ENCODE measurements at regions not wholly inside any gene's neighbourhood (a gene's known extent, or its start where the extent isn't known, plus 50 kb on each side); places are given as distances from the start of the nearest gene placed in this dataset.

DNA sequence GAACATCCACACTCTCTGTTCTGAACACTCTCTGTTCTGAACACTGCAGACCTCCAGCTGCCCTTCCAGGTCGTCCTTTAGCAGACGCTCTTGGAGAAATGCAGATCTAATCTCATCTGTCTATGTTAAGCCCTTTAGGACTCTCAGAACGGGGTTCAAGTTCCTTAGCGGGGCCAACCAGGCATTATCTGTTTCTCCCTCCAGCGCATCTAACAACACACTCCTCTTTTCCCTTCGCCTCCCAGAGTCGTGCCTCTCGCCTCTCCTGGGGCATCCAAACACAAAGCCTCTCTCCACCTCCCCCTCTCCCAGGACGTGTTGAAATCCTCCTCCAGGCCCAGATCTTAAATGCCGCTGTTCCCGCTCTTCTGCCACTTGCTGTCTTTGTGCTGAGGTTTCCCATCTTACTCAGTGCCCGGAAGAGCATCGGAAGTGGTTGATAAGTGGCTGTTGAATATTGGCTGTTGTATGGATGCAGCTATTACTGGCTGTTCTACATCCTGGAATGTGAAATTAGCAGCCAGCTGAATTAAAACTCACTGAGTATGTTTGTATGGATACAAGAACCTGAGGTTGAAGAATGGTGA, 108.4 kb upstream of the GGTLC1 start:
- H3K36me3 ChIP-seq (ENCODE audit: control insufficient read depth in 1 of 2, insufficient read depth in 2 of 2, low read length in 2 of 2): no peaks in the 10 kb centered on the region
- H3K27ac ChIP-seq (ENCODE audit: low read depth, low read length): no peak overlapping the region
- H3K4me3 ChIP-seq (ENCODE audit: low read depth in 1 of 2, low read length in 2 of 2): no peak overlapping the region
- no peaks in the 10 kb centered on the region for H3K9me3 ChIP-seq (ENCODE audit: control insufficient read depth in 1 of 2, low read length in 2 of 2)
- H3K27me3 ChIP-seq (ENCODE audit: control insufficient read depth in 1 of 2, insufficient read depth in 2 of 2, low read length in 2 of 2): no peaks in the 10 kb centered on the region
- no peaks in the 10 kb centered on the region for H3K4me1 ChIP-seq (ENCODE audit: control insufficient read depth in 1 of 2, insufficient read depth in 2 of 2, low read length in 2 of 2)
- no peak overlapping the region for H3K9ac ChIP-seq (ENCODE audit: low read depth in 1 of 2, low read length in 2 of 2)

DNA sequence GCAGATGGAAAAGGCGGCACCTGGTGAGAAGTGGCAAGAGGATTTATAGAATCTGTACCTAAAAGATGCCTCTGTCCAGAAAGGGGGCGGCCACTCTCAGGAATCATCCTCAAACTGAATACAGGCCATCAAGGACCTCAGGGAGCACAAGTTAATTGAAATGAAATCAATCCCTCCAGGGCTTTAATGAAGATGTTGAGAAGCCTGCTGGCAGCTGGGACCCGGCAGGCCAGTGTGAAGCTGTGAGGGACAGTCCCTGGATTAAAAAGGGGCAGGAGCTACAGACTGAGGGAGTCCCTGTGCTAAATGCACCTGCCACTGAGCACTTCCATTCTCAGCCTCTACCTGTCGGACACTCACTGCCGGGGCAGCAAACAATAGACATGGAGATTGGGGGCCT, 107.7 kb upstream of the GGTLC1 start:
- H3K9ac ChIP-seq (ENCODE audit: low read depth in 1 of 2, low read length in 2 of 2): no peak overlapping the region
- H3K27me3 ChIP-seq (ENCODE audit: control insufficient read depth in 1 of 2, insufficient read depth in 2 of 2, low read length in 2 of 2): no peaks in the 10 kb centered on the region
- no peak overlapping the region for H3K27ac ChIP-seq (ENCODE audit: low read depth, low read length)
- no peaks in the 10 kb centered on the region for H3K9me3 ChIP-seq (ENCODE audit: control insufficient read depth in 1 of 2, low read length in 2 of 2)
- no peaks in the 10 kb centered on the region for H3K4me1 ChIP-seq (ENCODE audit: control insufficient read depth in 1 of 2, insufficient read depth in 2 of 2, low read length in 2 of 2)
- no peaks in the 10 kb centered on the region for H3K36me3 ChIP-seq (ENCODE audit: control insufficient read depth in 1 of 2, insufficient read depth in 2 of 2, low read length in 2 of 2)
- H3K4me3 ChIP-seq (ENCODE audit: low read depth in 1 of 2, low read length in 2 of 2): no peak overlapping the region

DNA sequence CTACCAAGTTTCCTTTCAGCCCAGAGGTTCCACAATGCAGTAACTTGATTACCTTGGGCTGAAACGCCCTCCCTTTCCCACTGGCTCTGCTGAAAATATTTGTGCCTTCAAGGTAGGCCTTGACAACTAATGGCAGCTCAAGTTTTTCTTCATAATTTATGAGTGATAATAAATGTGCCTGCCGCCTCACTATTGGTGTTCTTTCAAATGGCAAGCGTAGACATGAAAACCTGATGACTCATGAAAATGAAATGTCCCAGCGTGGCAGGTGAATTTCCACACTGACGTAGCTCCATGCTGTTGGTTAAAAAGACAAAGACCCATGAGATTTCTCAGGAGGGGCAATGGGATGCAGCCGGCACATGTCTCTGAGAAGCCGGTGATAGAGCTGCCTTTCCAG, 107.2 kb upstream of the GGTLC1 start:
- Histone ChIP-seq H3K36me3 (ENCODE audit: control insufficient read depth in 1 of 2, insufficient read depth in 2 of 2, low read length in 2 of 2) (no peaks in the 10 kb centered on the region), H3K9me3 (ENCODE audit: control insufficient read depth in 1 of 2, low read length in 2 of 2) (no peaks in the 10 kb centered on the region), H3K27ac (ENCODE audit: low read depth, low read length) (no peak overlapping the region), H3K9ac (ENCODE audit: low read depth in 1 of 2, low read length in 2 of 2) (no peak overlapping the region), H3K4me1 (ENCODE audit: control insufficient read depth in 1 of 2, insufficient read depth in 2 of 2, low read length in 2 of 2) (no peaks in the 10 kb centered on the region), H3K4me3 (ENCODE audit: low read depth in 1 of 2, low read length in 2 of 2) (no peak overlapping the region), H3K27me3 (ENCODE audit: control insufficient read depth in 1 of 2, insufficient read depth in 2 of 2, low read length in 2 of 2) (no peaks in the 10 kb centered on the region)

DNA sequence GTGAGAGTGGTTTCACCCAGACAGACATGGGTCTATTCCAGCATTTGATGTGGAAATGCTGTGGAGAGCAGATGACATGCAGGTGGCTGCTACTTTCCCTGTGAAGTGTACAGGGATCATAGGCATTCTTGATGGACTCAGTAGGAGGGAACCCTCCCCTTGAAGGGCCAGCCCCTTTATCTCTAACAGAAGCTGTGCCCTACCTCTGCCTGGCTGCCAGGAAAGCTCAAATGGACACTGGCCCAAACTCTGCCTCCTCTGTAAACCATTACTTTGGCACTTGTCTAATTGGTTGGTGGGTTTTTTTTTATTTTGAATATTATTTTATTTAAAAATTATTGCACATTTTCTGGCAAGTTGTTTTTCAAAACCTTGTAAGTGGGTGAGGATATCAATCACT, 106.7 kb upstream of the GGTLC1 start:
- no peak overlapping the region for H3K9ac ChIP-seq (ENCODE audit: low read depth in 1 of 2, low read length in 2 of 2)

DNA sequence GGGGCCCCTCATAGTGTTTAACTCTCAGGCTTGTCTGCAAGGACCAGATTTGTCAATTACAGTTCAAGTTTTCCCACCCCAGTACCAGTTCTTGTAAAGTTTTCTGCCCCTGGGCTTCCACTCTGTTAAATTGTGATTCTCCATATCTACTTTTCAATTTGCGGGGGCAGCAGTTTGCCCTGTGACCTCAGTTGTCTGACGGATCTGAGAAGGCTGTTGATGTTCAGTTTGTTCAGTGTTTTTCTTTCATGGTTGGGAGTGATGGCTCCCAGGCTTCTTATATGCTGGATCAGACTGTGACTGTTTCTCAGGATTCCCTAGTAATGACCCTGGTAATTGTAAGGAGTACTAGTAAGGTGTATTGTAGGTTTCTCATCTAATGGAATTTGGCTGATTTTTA, 101.0 kb upstream of the GGTLC1 start:
- Histone ChIP-seq H3K9ac (ENCODE audit: low read depth in 1 of 2, low read length in 2 of 2) (no peak overlapping the region), H3K27me3 (ENCODE audit: control insufficient read depth in 1 of 2, insufficient read depth in 2 of 2, low read length in 2 of 2) (no peaks in the 10 kb centered on the region), H3K4me1 (ENCODE audit: control insufficient read depth in 1 of 2, insufficient read depth in 2 of 2, low read length in 2 of 2) (no peaks in the 10 kb centered on the region), H3K9me3 (ENCODE audit: control insufficient read depth in 1 of 2, low read length in 2 of 2) (no peaks in the 10 kb centered on the region), H3K27ac (ENCODE audit: low read depth, low read length) (no peak overlapping the region), H3K4me3 (ENCODE audit: low read depth in 1 of 2, low read length in 2 of 2) (no peak overlapping the region), H3K36me3 (ENCODE audit: control insufficient read depth in 1 of 2, insufficient read depth in 2 of 2, low read length in 2 of 2) (no peaks in the 10 kb centered on the region)

More for the DNA sequence above, 106.7 kb upstream of the GGTLC1 start:
- no peaks in the 10 kb centered on the region for H3K36me3 ChIP-seq (ENCODE audit: control insufficient read depth in 1 of 2, insufficient read depth in 2 of 2, low read length in 2 of 2)
- H3K27ac ChIP-seq (ENCODE audit: low read depth, low read length): no peak overlapping the region
- H3K4me3 ChIP-seq (ENCODE audit: low read depth in 1 of 2, low read length in 2 of 2): no peak overlapping the region
- H3K9me3 ChIP-seq (ENCODE audit: control insufficient read depth in 1 of 2, low read length in 2 of 2): no peaks in the 10 kb centered on the region
- no peaks in the 10 kb centered on the region for H3K4me1 ChIP-seq (ENCODE audit: control insufficient read depth in 1 of 2, insufficient read depth in 2 of 2, low read length in 2 of 2)
- H3K27me3 ChIP-seq (ENCODE audit: control insufficient read depth in 1 of 2, insufficient read depth in 2 of 2, low read length in 2 of 2): no peaks in the 10 kb centered on the region

DNA sequence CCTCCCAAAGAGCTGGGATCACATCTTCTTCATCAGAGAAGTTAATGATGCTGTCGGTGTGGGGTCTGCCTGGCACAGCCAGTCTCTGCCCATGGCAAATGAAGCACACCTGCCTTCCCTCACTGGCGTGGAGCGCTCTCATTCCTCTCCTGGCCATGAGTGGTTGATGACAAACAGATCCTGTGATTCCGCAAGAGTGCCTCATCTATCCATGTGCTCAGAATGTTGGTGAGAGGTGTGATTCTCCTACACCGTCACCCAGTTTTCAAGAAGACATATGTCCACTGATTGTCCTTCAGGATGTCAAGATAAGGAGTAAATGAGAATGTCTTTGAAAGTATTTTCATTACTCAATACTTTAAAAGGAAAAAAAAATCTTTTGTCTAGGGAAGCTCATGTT, 97.5 kb upstream of the GGTLC1 start:
- no peak overlapping the region for H3K9ac ChIP-seq (ENCODE audit: low read depth in 1 of 2, low read length in 2 of 2)
- H3K4me3 ChIP-seq (ENCODE audit: low read depth in 1 of 2, low read length in 2 of 2): no peak overlapping the region
- H3K9me3 ChIP-seq (ENCODE audit: control insufficient read depth in 1 of 2, low read length in 2 of 2): no peaks in the 10 kb centered on the region
- H3K4me1 ChIP-seq (ENCODE audit: control insufficient read depth in 1 of 2, insufficient read depth in 2 of 2, low read length in 2 of 2): no peaks in the 10 kb centered on the region
- no peaks in the 10 kb centered on the region for H3K27me3 ChIP-seq (ENCODE audit: control insufficient read depth in 1 of 2, insufficient read depth in 2 of 2, low read length in 2 of 2)
- H3K27ac ChIP-seq (ENCODE audit: low read depth, low read length): no peak overlapping the region
- H3K36me3 ChIP-seq (ENCODE audit: control insufficient read depth in 1 of 2, insufficient read depth in 2 of 2, low read length in 2 of 2): no peaks in the 10 kb centered on the region

DNA sequence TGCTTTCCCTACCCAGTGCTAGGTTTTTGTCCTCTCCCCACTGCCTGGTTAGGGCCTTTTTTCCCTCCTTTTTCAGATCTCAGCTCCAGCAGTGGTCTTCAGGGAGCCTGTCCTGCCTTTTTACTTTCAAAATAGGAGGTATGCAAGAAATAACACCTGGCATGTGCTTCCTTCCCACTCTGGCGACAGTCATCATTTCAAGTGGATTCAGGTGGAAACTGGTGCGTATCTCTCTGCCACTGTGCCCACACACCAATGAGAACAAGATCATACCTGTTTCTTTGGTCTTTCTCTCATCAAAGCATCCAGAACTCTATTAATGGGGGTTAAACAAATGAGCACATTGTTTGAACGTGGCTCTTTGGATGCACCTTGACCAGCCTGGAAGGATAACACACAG, 95.7 kb upstream of the GGTLC1 start:
- H3K9ac ChIP-seq (ENCODE audit: low read depth in 1 of 2, low read length in 2 of 2): no peak overlapping the region
- H3K4me1 ChIP-seq (ENCODE audit: control insufficient read depth in 1 of 2, insufficient read depth in 2 of 2, low read length in 2 of 2): no peaks in the 10 kb centered on the region
- H3K4me3 ChIP-seq (ENCODE audit: low read depth in 1 of 2, low read length in 2 of 2): no peak overlapping the region
- no peaks in the 10 kb centered on the region for H3K9me3 ChIP-seq (ENCODE audit: control insufficient read depth in 1 of 2, low read length in 2 of 2)
- H3K36me3 ChIP-seq (ENCODE audit: control insufficient read depth in 1 of 2, insufficient read depth in 2 of 2, low read length in 2 of 2): no peaks in the 10 kb centered on the region
- no peaks in the 10 kb centered on the region for H3K27me3 ChIP-seq (ENCODE audit: control insufficient read depth in 1 of 2, insufficient read depth in 2 of 2, low read length in 2 of 2)
- no peak overlapping the region for H3K27ac ChIP-seq (ENCODE audit: low read depth, low read length)

DNA sequence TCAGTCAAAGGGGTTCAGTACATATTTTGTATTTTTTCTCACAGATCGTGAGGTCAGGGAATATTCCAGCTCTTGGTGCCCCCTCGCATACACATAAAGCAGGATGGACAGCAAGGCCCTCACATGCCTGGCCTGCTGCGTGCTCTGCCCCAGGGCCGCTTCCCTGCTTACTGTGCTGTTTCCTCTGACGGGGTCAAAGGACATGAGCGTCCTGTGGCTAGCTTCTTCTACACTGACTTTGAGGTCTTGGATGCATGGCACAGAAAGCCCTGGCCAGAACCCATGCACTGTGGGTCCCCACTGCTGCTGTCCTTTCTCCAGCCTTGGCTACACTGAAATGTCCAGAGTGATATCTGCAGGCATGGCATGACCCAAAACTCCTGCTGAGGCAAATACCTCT, 92.5 kb upstream of the GGTLC1 start:
- Histone ChIP-seq H3K9ac (ENCODE audit: low read depth in 1 of 2, low read length in 2 of 2) (no peak overlapping the region), H3K27me3 (ENCODE audit: control insufficient read depth in 1 of 2, insufficient read depth in 2 of 2, low read length in 2 of 2) (no peaks in the 10 kb centered on the region), H3K9me3 (ENCODE audit: control insufficient read depth in 1 of 2, low read length in 2 of 2) (no peaks in the 10 kb centered on the region), H3K4me3 (ENCODE audit: low read depth in 1 of 2, low read length in 2 of 2) (no peak overlapping the region), H3K27ac (ENCODE audit: low read depth, low read length) (no peak overlapping the region), H3K4me1 (ENCODE audit: control insufficient read depth in 1 of 2, insufficient read depth in 2 of 2, low read length in 2 of 2) (no peaks in the 10 kb centered on the region), H3K36me3 (ENCODE audit: control insufficient read depth in 1 of 2, insufficient read depth in 2 of 2, low read length in 2 of 2) (no peaks in the 10 kb centered on the region)

DNA sequence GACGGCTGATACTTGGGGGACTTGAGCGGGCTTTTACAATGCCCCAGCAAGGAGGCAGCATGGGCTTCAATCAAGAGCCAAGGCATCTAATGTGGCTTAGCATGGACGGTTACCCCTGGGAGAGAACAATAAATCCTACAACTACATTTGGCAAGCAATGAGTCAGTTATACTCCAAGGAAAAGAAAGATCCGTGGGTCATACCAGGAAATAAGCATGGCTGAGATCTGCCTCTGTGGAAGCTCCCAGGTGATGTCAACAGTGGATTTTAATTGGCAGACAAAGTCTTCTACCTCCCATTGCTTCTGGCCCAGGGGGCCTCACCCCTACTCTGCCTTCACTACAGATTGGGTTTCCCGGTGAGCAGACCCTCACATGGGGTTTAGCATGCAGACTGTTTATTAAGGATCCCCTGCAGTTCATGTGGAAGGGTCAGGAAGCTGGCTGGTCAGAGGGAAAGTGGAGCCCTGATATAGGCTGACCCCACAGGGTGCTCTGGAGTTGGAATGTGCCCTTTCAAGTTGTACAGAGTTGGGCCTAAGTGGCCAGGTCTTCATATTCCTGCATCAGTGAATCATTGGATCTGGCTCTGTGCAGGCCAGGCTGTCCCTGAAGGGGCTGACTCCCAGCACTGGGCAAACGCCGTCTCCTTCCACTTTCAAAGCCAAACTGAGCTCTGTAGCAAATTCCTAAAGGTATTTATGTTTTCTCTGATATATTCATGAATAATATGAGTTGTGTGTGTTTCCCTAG, 91.3 kb upstream of the GGTLC1 start:
- Histone ChIP-seq H3K4me3 (ENCODE audit: low read depth in 1 of 2, low read length in 2 of 2) (no peak overlapping the region), H3K27ac (ENCODE audit: low read depth, low read length) (no peak overlapping the region), H3K4me1 (ENCODE audit: control insufficient read depth in 1 of 2, insufficient read depth in 2 of 2, low read length in 2 of 2) (no peaks in the 10 kb centered on the region), H3K9ac (ENCODE audit: low read depth in 1 of 2, low read length in 2 of 2) (no peak overlapping the region), H3K27me3 (ENCODE audit: control insufficient read depth in 1 of 2, insufficient read depth in 2 of 2, low read length in 2 of 2) (no peaks in the 10 kb centered on the region), H3K9me3 (ENCODE audit: control insufficient read depth in 1 of 2, low read length in 2 of 2) (no peaks in the 10 kb centered on the region), H3K36me3 (ENCODE audit: control insufficient read depth in 1 of 2, insufficient read depth in 2 of 2, low read length in 2 of 2) (no peaks in the 10 kb centered on the region)

DNA sequence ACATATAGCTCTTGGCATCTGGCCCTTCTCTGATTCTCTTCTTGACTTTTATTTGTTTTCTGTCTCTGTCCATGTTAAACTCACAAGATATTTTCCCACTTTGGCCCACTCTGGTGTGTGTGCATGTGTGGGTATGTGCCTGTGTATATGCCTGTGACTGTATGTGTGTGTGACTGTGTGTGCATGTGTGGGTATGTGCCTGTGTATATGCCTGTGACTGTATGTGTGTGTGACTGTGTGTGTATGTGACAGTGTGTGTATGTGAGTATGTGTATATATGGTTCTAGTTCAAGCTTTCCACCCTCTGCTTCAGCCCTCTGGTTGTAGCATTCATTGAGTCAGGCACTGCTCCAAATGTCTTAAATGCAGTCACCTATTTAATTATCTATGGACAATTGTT, 88.6 kb upstream of the GGTLC1 start:
- no peak overlapping the region for H3K27ac ChIP-seq (ENCODE audit: low read depth, low read length)
- no peaks in the 10 kb centered on the region for H3K36me3 ChIP-seq (ENCODE audit: control insufficient read depth in 1 of 2, insufficient read depth in 2 of 2, low read length in 2 of 2)
- H3K9ac ChIP-seq (ENCODE audit: low read depth in 1 of 2, low read length in 2 of 2): no peak overlapping the region
- H3K27me3 ChIP-seq (ENCODE audit: control insufficient read depth in 1 of 2, insufficient read depth in 2 of 2, low read length in 2 of 2): no peaks in the 10 kb centered on the region
- no peaks in the 10 kb centered on the region for H3K4me1 ChIP-seq (ENCODE audit: control insufficient read depth in 1 of 2, insufficient read depth in 2 of 2, low read length in 2 of 2)
- H3K4me3 ChIP-seq (ENCODE audit: low read depth in 1 of 2, low read length in 2 of 2): no peak overlapping the region
- no peaks in the 10 kb centered on the region for H3K9me3 ChIP-seq (ENCODE audit: control insufficient read depth in 1 of 2, low read length in 2 of 2)

All from duodenal mucosa (tissue), 2 donors.